Liver (tissue), 3 donors: ENCODE measurements at regions not wholly inside any gene's neighbourhood (a gene's known extent, or its start where the extent isn't known, plus 50 kb on each side); places are given as distances from the start of the nearest gene placed in this dataset.

ENCODE experiments used
- ATF3 ChIP-seq: IDR thresholded peaks from 2 replicates; pipeline ENCODE4 v1.6.1; 2016; ENCODE audit warnings: antibody characterized with exemption
- CTCF ChIP-seq: fragments of 150-350 bp; IDR thresholded peaks from 2 replicates; pipeline ENCODE4 v1.5.1; 2017; ENCODE audit warnings: improper control_type of control experiment, low read depth, low read length; ENCODE audit not compliant: missing input control
- EGR1 ChIP-seq, 2 donors: IDR thresholded peaks; 2 replicates each; pipeline ENCODE4 v1.6.1; 2016 to 2018; ENCODE audit warnings: antibody characterized with exemption in 2 of 2, low read depth in 2 of 2
- JUND ChIP-seq, 2 donors: IDR thresholded peaks; 2 replicates each; pipeline ENCODE4 v1.6.1; 2016; ENCODE audit warnings: antibody characterized with exemption in 2 of 2
- MAX ChIP-seq: IDR thresholded peaks from 2 replicates; pipeline ENCODE4 v1.6.1; 2016; ENCODE audit warnings: antibody characterized with exemption
- RAD21 ChIP-seq, 2 donors: IDR thresholded peaks; 2 replicates each; pipeline ENCODE4 v1.6.1; 2016; ENCODE audit warnings: antibody characterized with exemption in 2 of 2, mild to moderate bottlenecking in 2 of 2
- TAF1 ChIP-seq: conservative IDR thresholded peaks from 2 replicates; pipeline ENCODE4 v1.6.1; 2016; ENCODE audit warnings: antibody characterized with exemption, mild to moderate bottlenecking
- YY1 ChIP-seq: IDR thresholded peaks from 2 replicates; pipeline ENCODE4 v1.6.1; 2016; ENCODE audit warnings: antibody characterized with exemption, mild to moderate bottlenecking
- donor health status: healthy.
- donor health status: healthy.

- no peak for TF ChIP-seq CTCF
- no peak for TF ChIP-seq RAD21 (IDR thresholded peaks at IDR 0.05)
- no peak for TF ChIP-seq TAF1
- no peak for TF ChIP-seq JUND (IDR thresholded peaks at IDR 0.05)
- no peak for TF ChIP-seq EGR1 (IDR thresholded peaks at IDR 0.05; ENCODE audit: low read depth in 2 of 2)
- TF ChIP-seq ATF3 = no peak
- TF ChIP-seq MAX = no peak
- TF ChIP-seq YY1 = no peak
Measured at GRCh38 chr1:166490437-166490991, 323.7 kb upstream of the FAM78B start.
